ENCODE measurements at regions not wholly inside any gene's neighbourhood (a gene's known extent, or its start where the extent isn't known, plus 50 kb on each side); places are given as distances from the start of the nearest gene placed in this dataset.
A peak's percentile ranks its signal among the peaks of the same experiment; 100 is the strongest.

DNA sequence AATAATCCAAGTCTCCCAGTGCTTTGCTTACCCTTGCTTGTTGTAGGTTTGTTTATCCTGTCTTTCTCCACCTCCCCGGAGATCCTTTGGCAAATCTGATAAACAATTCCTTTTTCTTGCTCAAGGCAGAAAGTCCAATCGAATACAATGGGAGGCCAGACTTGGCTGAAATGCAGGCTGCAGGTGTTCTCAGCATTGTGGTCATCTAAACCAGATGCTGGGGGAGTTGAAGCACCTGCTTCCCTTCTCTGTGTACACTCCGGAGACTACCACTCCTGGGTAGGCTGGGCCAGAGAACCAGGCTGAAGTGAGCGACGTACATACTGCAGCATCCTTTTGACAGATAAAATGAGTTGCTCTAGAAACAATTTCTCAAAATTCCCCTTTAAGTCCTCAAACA is 82.6 kb upstream of the PREP start:
- no peak for DNase-seq (ENCODE audit: insufficient read length)
- TF ChIP-seq POLR2AphosphoS5 (IDR thresholded peaks at IDR 0.05; ENCODE audit: low read depth, low read length) (no peak), TAF1 (IDR thresholded peaks at IDR 0.05; ENCODE audit: borderline replicate concordance, low read depth, low read length) (no peak), POLR2A (IDR thresholded peaks at IDR 0.05; ENCODE audit: low read depth, low read length) (0 out of 2 replicates have a peak, but pooled peaks have one; percentile 17)
- no peak for FAIRE-seq

DNA sequence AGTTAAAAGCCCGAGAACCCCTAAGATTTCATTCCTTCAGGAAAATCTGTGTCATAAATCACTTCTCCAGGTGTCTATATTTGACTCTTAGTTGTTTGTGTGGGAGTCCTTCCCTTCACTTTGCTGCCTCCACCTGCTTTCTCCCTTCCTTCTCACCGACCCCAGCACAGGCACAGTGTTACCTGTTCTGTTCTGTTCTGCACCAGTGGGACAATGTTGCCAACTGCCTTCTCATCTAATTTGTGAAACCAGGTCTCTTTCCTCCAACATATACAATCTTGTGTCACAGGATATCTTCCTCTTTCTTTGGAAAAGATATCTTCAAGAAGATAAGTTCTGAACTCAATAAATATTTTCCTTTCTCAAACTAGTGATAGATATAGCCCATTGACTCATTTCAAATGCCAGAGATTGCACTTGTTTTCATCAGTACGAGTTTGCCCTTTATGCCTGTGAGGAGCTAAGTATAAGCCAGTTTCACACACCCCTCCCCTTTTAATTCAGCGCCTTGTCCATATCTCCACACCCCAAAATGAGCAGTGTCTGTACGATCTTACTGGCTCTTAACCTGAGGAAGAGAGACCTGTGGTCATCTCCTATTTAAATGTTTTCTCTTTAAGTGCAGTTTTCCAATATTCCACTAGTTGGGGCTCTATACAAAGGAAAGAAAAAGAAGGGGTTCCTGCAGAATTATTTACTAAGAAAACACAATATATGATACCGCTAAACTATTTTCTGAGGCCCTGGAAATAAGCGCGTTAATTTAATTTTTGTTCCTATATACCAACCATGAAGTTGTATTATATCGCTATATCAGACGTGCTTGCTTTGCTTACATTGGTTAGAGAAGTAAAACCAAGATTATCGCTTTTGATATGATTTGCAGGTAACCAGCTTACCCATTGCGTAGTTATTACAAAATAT is 81.6 kb upstream of the PREP start:
- TF ChIP-seq POLR2A (IDR thresholded peaks at IDR 0.05; ENCODE audit: low read depth, low read length) (no peak), TAF1 (IDR thresholded peaks at IDR 0.05; ENCODE audit: borderline replicate concordance, low read depth, low read length) (no peak), POLR2AphosphoS5 (IDR thresholded peaks at IDR 0.05; ENCODE audit: low read depth, low read length) (no peak)
- DNase-seq (ENCODE audit: insufficient read length) (no peak), FAIRE-seq (peak; percentile 83)

DNA sequence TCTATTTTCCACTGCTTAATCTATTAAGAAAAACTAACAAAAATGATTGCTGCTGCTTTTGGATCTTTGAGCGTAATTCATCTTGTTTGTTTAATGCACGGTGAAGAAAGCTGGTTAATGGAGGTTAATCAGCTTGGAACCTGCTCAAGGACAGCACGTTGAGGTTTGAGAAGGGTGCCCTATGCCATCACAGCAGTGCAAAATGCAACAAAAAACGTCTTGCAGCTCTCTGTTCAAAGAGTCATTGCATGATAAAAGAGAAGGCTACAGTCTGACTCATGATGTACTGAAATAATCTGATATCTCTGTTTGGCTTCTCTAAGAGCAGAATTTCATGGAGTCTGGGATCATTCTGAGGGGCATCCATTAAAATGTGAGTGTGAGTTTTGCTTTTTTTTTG is 80.6 kb upstream of the PREP start:
- TF ChIP-seq POLR2AphosphoS5 (IDR thresholded peaks at IDR 0.05; ENCODE audit: low read depth, low read length) (no peak), POLR2A (IDR thresholded peaks at IDR 0.05; ENCODE audit: low read depth, low read length) (no peak), TAF1 (IDR thresholded peaks at IDR 0.05; ENCODE audit: borderline replicate concordance, low read depth, low read length) (no peak)
- FAIRE-seq, result no peak
- no peak for DNase-seq (ENCODE audit: insufficient read length)

DNA sequence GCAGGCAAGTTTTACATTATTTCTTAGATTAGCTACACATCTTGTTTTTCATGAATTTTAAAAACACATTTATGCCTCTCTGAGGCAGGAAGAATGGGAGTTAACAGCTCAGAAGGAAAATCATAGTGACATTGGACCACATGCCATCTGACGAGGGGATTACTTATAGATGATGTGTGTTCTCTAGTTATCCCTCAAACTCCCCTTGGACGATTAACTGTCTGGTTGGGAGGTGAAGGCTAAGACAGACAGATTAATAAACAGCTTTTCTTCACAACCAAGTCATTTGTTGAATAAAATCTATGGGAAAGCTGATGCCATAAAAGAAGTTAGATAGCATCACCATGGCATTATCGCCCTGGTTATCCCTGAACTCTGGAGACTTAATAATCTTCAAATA is 80.0 kb upstream of the PREP start:
- no peak for TF ChIP-seq POLR2AphosphoS5 (IDR thresholded peaks at IDR 0.05; ENCODE audit: low read depth, low read length)
- TF ChIP-seq POLR2A (IDR thresholded peaks at IDR 0.05; ENCODE audit: low read depth, low read length), result no peak
- TF ChIP-seq TAF1 (IDR thresholded peaks at IDR 0.05; ENCODE audit: borderline replicate concordance, low read depth, low read length), result no peak
- FAIRE-seq (peak; percentile 48), DNase-seq (ENCODE audit: insufficient read length) (no peak)

DNA sequence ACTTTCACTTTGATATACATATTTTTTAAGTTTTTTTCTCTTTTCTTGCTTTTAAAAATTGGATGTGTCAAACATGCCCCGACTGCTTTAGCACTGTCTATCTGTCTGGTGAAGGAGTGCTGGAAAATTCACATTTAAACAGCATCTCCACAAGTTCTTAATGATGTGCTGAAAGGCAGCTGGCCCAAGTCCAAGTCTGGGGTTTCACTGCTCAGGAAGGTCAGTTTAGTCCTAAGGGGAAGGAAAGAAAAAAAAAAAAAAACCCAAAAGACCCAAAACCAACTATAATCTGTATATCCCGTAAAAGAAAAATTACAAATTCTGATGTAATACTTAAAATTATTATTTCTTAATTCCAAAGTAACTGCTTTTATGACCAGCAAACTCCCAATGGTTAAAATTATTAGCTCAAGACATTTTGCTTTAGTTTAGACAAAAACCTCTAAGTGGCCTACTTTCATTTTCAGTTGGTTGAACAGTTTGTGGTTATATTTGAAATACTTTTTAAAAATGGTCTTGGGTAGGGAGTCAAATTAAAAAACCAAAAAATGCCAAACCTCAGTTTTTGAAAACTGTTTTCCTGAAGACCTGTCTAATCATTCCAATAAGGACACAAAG is 79.5 kb upstream of the PREP start:
- TF ChIP-seq POLR2AphosphoS5 (IDR thresholded peaks at IDR 0.05; ENCODE audit: low read depth, low read length) (no peak), TAF1 (IDR thresholded peaks at IDR 0.05; ENCODE audit: borderline replicate concordance, low read depth, low read length) (no peak), POLR2A (IDR thresholded peaks at IDR 0.05; ENCODE audit: low read depth, low read length) (no peak)
- DNase-seq (ENCODE audit: insufficient read length), result no peak
- peak; percentile 80 for FAIRE-seq

DNA sequence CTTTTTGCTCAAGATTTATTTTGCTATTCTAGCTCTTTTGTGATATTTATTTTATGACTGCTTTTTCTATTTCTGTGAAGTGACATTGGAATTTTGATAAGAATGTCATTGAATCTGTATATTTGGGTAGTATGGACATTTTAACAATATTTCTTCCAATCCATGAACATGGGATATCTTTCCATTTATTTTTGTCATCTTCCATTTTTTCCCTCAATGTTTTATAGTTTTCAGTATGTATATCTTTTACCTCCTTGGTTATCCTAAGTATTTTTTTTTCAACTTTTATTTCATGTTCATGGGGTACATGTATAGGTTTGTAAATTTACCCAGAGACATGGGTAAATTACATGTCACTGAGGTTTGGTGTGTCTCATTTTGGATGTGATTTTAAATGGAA is 74.1 kb upstream of the PREP start:
- FAIRE-seq (no peak), DNase-seq (ENCODE audit: insufficient read length) (no peak)

DNA sequence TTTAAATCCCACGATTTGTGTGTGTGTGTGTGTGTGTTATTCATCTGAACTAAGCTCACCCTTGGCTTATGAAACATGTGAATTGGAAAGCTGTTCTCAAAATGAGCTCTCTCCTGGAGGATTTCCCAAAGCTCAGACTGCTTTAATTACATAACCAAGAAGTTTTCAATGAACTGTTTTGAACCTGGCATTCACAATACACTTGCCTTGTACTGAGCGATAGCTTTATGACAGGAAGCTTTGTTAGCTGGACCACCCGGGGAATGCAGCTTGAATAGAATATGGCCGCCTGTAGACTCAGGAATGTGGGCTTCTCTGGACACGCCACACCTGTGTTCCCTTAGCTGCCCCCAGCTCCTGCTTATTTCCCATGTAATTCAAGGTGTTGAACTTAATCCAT is 71.4 kb upstream of the PREP start:
- TF ChIP-seq TAF1 (IDR thresholded peaks at IDR 0.05; ENCODE audit: borderline replicate concordance, low read depth, low read length), result no peak
- no peak for DNase-seq (ENCODE audit: insufficient read length)
- FAIRE-seq, result peak; percentile 38

More for the DNA sequence above, 74.1 kb upstream of the PREP start:
- TF ChIP-seq TAF1 (IDR thresholded peaks at IDR 0.05; ENCODE audit: borderline replicate concordance, low read depth, low read length) (no peak), POLR2A (IDR thresholded peaks at IDR 0.05; ENCODE audit: low read depth, low read length) (no peak)

DNA sequence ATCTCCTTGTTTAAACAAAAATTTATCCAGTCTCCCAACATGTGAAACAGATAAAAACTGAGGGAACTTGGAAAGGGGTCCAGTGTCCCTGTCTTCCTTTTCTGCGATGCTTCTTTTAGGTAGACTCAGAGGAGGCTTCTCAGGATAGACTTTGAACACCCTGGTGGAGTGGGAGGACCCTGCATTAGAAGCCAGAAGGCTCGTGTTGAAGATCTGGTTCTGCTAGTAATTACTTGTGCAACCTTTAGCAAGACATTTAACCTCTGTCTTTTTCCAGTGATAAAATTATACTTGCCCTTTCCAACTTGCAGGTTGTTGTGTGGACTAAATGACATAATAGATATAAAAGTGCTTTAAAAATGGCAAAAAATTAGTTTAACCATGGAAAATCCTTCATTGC is 67.1 kb upstream of the PREP start:
- FAIRE-seq (no peak), DNase-seq (ENCODE audit: insufficient read length) (no peak)
- TF ChIP-seq POLR2A (IDR thresholded peaks at IDR 0.05; ENCODE audit: low read depth, low read length), result no peak

DNA sequence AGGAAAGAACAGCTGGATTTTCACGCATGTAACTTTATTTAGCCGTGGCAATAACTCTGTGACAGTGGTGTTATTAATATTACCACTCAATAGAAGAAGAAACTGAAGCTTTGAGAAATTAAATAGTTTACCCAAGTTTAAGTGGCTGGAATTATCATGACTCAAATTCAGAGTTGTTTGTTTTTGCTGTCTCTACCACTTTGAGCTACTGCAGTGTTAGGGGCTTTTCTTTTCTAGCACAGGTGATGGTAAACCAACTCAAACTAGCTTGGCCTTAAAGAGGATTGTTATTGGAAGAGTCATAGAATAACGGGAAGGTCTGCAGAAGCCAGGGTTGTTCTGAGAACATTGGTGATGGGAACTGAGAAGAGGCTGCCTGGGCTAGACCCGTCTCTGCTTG is 66.0 kb upstream of the PREP start:
- FAIRE-seq (peak; percentile 54), DNase-seq (ENCODE audit: insufficient read length) (no peak)
- TF ChIP-seq POLR2A (IDR thresholded peaks at IDR 0.05; ENCODE audit: low read depth, low read length) (no peak), TAF1 (IDR thresholded peaks at IDR 0.05; ENCODE audit: borderline replicate concordance, low read depth, low read length) (no peak), POLR2AphosphoS5 (IDR thresholded peaks at IDR 0.05; ENCODE audit: low read depth, low read length) (no peak)

DNA sequence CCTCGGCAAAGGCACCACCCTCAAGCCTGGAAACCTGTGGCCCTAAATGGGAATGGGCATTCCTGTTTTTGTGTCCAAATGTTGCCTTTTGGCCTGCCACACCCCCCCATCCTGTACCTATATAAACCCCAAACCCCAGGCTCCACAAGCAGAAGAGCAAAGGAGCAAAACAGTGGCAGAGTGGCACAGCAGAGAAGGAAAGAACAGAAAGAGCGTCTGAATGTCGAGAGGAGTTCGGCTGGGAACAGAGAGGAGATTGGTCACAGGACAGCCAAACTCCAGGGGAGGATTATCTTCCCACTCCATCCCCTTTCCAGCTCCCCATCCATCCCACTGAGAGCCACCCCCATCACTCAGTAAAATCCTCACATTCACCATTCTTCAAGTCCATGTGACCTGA is 58.0 kb upstream of the PREP start:
- TF ChIP-seq POLR2A (IDR thresholded peaks at IDR 0.05; ENCODE audit: low read depth, low read length) (no peak), TAF1 (IDR thresholded peaks at IDR 0.05; ENCODE audit: borderline replicate concordance, low read depth, low read length) (no peak), POLR2AphosphoS5 (IDR thresholded peaks at IDR 0.05; ENCODE audit: low read depth, low read length) (no peak)
- DNase-seq (ENCODE audit: insufficient read length) (no peak), FAIRE-seq (no peak)

DNA sequence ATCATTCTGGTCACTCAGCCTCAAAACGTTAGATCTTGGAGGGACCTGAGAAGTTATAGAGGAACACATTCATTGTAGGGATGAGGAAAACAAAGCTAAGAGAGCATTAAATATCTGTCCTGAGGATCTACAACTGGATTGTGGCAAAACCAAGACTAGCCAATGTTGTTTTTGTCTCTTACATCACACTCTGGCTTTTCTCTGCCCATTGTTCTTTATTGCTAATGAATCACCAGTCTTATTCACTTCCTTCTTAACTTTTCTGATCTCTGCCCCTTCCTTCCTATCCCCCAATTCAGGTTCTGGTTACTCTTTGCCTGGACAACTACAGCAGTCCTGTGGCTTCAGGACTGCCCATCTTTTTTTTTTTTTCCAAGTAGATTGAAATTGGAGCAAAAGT is 57.0 kb upstream of the PREP start:
- peak; percentile 72 for FAIRE-seq
- no peak for TF ChIP-seq POLR2A (IDR thresholded peaks at IDR 0.05; ENCODE audit: low read depth, low read length)
- no peak for DNase-seq (ENCODE audit: insufficient read length)

DNA sequence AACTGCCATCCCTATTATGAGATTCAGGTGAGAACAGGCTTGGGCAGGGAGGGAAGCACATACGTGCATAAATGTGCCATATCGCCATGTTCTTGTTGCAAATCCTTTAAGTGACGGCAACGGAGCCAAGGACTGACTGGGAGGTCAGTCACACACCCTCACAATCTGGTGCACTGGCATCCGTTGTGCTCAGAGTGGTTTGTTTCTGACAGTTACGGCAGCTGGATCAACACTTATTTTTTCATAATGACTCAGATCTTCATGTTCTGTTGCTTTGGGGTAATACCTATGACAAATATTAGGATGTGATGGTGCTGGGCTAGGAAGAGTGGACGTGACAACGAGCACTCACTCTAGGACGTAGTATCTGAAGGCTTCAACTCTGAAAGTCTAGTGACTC is 56.2 kb upstream of the PREP start:
- TF ChIP-seq TAF1 (IDR thresholded peaks at IDR 0.05; ENCODE audit: borderline replicate concordance, low read depth, low read length) (peak; percentile 46; the same call in 1 of the 2 replicates), POLR2AphosphoS5 (IDR thresholded peaks at IDR 0.05; ENCODE audit: low read depth, low read length) (peak; percentile 94), POLR2A (IDR thresholded peaks at IDR 0.05; ENCODE audit: low read depth, low read length) (peak; percentile 84)
- no peak for DNase-seq (ENCODE audit: insufficient read length)
- peak; percentile 99 for FAIRE-seq

Measured in GM12892 (cell line).